AG10803 (cell line): ENCODE measurements at regions not wholly inside any gene's neighbourhood (a gene's known extent, or its start where the extent isn't known, plus 50 kb on each side); places are given as distances from the start of the nearest gene placed in this dataset.

ENCODE experiments used
- DNase-seq: peaks from one replicate; pipeline ENCODE4 v3.0.0; 2010; ENCODE audit warnings: low read depth
- H3K4me3 ChIP-seq: 2 replicates; pipeline ENCODE4 v1.5.1; 2011; ENCODE audit warnings: mild to moderate bottlenecking, low read length, control low read depth
- CTCF ChIP-seq: conservative IDR thresholded peaks from 2 replicates; pipeline ENCODE4 v1.5.1; 2011; ENCODE audit warnings: mild to moderate bottlenecking, low read length, control low read depth, inconsistent platforms

DNA sequence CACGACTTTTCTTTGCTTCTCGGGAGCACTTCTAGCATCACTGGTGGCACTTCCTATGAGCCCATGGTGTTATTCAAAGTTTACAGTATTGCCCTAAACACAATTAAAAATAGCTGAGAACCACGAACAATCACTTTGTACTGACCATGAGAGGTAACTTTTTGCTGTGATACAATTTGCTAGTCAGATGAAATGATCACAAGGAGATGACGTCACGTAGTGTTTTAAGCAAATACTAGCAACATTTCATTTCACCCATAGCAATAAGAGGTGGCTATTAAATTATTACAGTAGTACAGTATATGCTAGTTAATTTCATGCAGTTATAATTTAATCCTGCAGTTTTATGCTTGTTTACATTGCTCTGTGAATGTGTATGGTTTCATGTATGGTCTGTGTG is 108.9 kb upstream of the DOK6 start:
- H3K4me3 ChIP-seq = no peak overlapping the region
- TF ChIP-seq CTCF = no peak
- no peak for DNase-seq

GRCh38 chr18:69300185-69300584 is 100.5 kb upstream of the DOK6 start:
- DNase-seq = no peak
- TF ChIP-seq CTCF = no peak

DNA sequence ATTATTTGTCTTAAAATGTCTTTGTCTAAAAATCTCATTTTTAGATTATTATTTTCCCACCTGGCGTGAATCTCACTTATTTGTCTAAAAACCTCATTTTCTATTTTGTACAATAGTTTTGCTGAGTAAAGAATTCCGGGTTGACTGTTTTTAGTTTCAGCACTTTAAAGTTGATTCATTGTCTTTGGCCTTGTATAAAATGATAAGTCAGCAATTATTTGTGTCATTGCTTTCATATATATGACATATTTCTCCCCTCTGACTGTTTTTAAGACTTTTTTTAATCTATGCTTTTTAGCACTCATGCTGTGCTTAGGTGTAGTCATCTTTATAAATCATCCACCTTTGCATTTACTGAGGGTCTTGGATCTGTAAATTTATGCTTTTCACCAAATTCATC is 92.1 kb upstream of the DOK6 start:
- H3K4me3 ChIP-seq = no peak overlapping the region
- TF ChIP-seq CTCF = no peak
- DNase-seq = no peak

More at GRCh38 chr18:69300185-69300584, 100.5 kb upstream of the DOK6 start:
- no peak overlapping the region for H3K4me3 ChIP-seq

DNA sequence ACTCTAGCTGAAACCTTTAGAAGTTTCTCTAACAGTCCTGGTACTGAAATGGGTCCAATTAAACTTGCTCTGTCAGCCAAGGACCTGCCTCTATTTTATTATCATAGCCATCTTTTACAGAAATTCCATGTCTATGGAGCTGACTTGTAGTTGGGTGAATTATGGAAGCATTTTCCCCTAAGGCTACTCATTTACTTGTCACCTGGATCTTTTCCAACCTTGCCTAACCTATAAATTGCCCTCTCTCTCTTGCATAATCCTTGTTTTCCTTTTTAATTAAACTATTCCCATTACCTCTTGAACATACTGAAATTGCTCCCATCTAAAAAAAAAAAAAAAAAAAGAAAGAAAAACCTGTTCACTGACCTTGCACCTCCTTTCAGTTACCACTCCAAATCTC is 74.6 kb upstream of the DOK6 start:
- no peak for TF ChIP-seq CTCF
- no peak for DNase-seq
- H3K4me3 ChIP-seq = no peak overlapping the region

GRCh38 chr18:69328086-69328485 is 72.6 kb upstream of the DOK6 start:
- no peak for DNase-seq
- no peak for TF ChIP-seq CTCF
- H3K4me3 ChIP-seq = no peak overlapping the region

GRCh38 chr18:69330385-69331005 is 70.2 kb upstream of the DOK6 start:
- no peak for TF ChIP-seq CTCF
- DNase-seq = no peak
- no peak overlapping the region for H3K4me3 ChIP-seq

DNA sequence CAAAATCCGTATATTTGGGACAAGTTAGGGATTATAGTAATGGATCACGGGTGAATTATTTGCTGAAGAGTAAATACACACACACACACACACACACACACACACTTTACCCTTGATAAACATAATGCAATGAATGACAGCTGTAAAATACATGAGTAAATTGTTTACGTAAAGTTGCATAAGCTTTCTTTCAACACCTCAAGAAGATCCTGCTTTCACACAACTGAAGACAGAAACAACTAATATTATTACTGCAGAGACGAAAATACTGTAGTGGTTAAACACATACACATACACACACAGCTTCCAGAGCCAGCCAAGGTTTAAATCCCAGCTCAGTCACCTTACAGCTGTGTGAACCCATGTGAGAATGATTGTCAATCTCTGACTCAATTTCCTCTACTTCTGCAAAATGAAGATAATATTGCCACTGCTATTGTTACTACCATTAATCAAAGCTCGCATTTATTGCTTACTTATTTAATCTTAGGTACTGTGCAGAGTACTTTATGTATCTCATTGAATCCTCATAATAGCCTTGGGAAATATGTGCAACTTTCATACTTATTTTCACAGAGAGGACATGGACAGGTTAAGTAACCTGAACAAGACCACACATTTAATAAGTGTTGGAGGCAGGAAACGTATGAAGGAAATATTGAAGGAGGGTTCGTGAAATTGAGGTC is 50.6 kb upstream of the DOK6 start:
- TF ChIP-seq CTCF = no peak
- H3K4me3 ChIP-seq = no peak overlapping the region
- no peak for DNase-seq
